GM21367 (cell line): ENCODE measurements at regions not wholly inside any gene's neighbourhood (a gene's known extent, or its start where the extent isn't known, plus 50 kb on each side); places are given as distances from the start of the nearest gene placed in this dataset.

Experiments
- ATAC-seq: cut with Tn5 transposase; IDR thresholded peaks from one replicate; pipeline ENCODE4 v1.9.1; 2021; ENCODE audit not compliant: unreplicated experiment

DNA sequence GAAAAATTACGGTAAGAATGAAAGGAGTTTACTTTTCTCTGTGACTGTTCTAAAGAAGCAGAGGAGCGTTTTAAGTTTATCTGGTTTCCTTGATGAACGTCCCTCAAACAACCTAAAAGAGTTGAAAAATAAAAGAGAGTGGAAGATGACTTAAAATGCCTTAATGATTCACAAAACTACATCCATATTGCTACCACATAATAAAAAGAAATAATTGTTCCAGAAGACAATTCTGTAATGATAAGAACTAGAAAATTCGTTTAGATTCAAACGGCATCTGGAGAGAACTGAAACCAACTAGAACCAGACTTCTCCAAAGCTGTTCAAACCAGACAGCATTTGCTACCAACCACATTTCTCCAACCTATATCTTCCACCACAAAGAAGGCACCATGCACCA, 68.1 kb downstream of the TEKT4 start:
- ATAC-seq: no peak

DNA sequence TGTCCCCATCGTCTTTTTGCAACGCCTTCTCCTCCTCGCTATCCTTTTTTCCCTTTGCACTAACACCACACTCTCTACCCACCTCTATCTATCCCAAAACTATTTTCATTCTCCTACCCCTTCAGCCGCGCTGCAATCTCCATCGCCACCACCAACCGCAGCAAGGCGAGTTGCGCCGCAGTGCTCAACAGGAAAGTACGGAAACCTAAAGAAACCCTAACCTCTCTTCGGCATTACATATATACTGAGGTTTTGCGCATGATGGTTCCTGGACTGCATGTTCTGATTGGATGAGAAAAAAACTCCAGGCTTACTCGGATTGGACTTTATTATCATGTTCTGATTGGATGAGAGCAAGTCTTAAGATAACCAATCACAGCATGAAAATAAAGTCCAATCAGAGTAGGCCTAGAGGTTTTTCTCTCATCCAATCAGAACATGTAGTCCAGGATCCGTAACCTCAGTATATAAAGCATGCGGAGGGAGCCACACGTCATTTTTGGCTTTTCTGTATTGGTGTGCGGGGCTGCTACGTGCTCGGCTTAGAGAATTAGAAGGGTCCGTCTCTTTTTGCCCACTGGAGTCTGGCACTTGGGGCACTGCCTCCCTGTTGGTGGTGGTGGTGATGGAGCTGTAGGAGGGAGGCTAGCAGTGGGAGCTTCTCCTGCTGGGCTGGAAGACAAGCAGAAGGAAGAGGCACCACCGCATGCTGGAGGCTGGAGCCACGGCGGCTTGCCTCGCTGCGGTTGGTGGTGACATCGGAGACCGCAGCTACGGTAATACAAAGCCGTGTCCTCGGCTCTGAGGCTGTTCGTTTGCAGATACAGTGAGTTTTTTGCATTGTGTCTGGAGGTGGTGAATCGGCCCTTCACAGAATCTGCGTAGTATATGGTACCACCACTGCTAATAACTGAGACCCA, 76.1 kb downstream of the TEKT4 start:
- ATAC-seq: no peak

DNA sequence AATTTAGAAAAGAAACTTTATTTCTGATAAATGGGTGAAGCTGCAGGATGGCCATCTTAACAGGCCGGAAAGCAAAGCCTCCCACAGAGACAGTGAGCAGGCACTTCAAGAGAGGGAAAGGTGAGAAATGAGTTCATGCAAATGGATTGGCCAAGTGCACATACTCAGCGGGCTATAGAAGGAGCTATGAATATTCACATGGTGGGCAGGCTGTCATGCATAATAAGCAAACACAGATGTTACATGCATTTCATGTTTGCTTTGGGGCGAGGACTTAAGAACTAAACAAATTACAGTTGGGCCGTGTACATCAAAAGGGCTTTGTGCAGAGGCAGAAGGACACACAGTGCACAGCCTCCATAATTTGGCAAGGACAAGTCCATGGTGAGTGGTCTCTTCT, 69.8 kb upstream of the MAL start:
- ATAC-seq: no peak

DNA sequence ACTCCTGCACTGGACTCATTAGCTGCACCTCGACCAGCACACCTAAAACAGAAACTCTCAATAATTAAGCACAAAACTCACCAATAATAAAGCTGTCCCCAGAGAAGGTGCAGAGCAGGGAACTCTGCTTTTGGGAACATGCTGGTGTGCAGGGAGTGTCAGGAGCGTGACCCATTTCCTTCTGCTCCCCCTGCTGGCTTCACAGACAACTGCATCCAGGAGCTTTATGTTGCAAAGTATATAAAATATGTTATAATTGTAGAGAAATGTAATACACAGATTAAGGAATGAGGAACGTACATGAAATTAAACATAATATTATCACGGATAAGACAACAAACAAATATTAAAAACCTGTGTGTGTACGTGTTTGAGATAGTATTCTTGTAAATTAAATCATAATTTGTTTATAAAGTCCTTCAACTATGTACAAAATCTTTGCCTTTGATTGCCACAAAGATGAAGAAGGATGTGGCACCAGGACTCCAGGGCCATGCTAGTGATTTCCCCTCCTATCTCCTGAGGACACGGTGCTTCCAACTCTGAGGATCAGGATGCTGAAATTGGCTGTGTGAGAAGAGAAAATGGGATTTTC, 68.6 kb upstream of the MAL start:
- peak; percentile 78 for ATAC-seq

DNA sequence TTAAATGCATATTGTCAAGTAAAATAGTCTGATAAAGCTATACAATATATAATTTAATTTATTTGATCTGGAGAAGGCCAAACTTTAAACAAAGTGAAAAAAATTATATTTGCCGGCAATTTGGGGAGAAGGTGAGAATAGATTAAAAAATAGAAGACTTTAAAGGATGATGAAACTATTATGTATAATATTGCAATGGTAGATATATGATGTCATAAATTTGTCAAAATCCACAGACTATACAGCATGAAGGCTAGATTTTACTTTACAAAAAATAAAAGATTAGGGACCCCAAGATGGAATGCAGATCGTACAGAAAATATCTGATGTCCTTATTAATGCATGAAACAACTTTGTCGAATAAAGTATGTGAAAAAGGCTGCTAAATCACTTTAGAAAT, 67.3 kb upstream of the MAL start:
- ATAC-seq: no peak

DNA sequence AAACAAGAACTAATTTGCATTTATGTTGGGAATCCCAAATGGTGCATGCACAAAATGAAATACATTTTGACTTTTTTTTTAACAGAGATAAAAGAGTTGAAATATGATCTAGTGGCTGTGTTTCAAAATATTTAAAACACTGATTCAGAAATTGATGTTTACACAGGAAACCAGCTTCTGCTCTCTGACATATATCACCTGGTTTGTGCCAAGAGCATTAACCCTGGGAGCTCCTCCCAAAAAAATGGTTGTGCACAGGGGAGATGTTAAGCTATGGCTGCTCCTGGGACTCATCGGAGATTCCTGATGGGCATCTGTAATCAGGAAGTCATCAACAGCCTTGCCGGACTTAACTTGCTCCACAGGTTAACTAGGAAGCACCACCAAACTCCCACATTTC, 65.2 kb upstream of the MAL start:
- ATAC-seq: no peak

DNA sequence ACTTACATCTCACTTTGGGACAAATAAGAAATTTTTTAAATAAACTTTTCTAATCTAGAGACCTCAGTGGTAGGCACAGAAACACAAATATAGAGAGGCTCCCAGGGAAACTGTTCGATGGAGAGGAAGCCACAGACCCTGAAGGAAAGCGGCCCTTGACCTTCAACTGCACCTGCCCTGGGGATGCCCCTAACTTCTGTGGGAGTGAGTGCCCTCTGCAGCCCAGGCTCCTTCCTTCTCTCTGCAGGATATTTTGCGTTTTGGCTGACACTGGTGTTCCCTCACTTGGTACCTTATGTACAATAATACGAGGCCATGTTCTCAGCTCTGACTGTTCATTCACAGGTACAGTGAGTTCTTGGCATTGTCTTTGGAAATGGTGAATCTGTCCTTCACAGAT, 64.8 kb upstream of the MAL start:
- ATAC-seq: no peak

DNA sequence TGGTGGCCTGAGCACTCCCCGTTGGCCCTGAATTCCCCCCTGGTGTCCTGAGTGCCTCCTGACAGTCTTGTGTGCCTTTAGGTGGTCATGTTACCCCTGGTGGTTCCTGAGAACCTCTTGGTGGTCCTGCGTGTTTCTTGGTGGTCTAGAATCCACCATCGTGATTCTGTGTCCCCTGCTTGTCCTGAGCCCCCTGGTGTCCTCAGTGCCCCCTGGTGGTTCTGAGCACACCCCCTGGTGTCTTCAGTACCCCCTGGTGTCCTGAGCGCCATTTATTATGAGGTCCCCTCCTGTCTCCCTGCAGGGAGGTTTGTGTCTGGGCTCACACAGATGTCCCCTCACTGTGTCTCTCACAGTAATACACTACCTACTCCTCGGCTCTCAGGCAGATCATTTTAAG, 61.3 kb upstream of the MAL start:
- ATAC-seq: no peak

DNA sequence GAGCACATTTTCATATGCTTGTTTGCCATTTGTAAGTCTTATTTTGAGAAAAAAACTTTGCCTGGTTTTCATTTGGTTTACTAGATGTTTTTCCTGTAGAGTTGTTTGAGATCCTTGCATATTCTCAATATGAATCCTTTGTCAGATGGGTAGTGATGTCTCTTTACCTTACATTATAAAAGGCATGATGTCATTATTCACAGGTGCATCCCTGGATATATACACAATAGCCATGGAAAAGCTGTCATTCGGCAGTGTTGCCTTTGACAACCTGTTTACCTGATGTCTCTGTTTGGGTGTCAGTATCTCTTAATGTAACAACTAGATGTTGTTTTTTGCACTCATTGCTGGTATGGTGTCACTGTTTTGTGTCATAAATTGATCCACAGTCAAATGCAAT, 58.8 kb upstream of the MAL start:
- ATAC-seq: no peak

DNA sequence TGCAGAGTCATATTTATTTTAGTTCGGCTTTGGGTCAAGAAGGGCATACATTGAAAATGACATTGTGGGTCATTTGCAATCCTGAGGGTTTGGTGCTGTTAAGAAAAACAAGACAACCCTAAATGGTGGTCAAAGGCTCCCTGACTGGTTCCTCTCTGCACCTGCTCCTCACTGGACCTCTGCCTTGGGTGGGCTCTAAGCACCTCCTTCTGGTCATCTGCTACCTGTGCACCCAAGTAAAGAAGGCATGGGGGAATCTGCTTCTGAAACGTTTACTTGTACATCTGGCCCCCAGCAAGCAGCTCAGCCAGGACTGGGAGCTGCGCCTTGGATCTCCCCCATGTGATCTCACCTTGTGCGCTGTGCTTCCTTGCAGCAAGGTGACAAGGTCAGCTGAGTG, 55.2 kb upstream of the MAL start:
- no peak for ATAC-seq
